HS-27A (cell line): ENCODE measurements at regions not wholly inside any gene's neighbourhood (a gene's known extent, or its start where the extent isn't known, plus 50 kb on each side); places are given as distances from the start of the nearest gene placed in this dataset.

Experiments
- DNase-seq: peaks from one replicate; pipeline ENCODE4 v3.0.0-alpha.2; 2012; ENCODE audit warnings: low read depth, missing footprints

DNA sequence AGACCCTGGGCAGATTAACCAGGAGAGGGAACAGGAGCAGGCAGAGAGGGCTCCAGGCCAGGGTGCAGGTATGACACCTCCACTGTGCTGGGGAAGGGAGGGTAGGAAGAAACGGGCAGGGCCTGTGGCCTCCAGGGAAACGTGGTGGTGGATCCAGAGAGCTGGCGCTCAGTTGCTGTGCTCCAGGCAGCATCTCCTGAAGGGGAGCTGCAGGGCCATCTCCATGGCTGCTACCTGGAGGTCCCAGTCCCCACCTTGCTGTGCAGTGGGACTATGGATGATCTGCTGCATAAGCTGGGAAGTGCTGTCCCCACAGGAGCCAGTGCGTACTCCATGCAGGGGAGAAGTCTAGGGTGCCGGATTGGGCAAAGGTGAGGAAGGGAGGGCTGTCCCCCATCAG, 125.9 kb upstream of the RUNX3 start:
- no peak for DNase-seq

DNA sequence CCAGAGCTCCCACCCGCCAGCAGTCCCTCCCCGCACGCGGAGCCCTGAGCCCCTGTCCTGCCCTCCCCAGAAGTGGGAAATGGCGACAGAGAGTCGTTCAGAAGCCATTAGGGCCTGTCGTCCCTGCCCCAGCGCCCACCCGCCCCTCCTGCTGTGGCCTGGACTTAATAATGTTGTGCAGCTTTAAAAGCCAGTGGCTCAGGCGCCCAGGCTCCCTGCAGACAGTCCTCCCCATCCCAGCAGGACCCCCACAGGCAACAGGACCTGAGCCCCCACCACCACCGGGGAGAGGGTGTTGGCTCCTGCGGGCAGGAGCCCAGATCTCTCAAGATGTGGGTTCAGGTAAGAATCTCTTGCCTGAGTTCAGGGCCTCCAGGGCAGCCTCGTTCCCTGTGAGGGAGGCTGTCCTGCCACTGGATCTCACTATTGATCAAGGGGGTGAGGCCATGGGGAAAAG, 125.3 kb upstream of the RUNX3 start:
- no peak for DNase-seq

DNA sequence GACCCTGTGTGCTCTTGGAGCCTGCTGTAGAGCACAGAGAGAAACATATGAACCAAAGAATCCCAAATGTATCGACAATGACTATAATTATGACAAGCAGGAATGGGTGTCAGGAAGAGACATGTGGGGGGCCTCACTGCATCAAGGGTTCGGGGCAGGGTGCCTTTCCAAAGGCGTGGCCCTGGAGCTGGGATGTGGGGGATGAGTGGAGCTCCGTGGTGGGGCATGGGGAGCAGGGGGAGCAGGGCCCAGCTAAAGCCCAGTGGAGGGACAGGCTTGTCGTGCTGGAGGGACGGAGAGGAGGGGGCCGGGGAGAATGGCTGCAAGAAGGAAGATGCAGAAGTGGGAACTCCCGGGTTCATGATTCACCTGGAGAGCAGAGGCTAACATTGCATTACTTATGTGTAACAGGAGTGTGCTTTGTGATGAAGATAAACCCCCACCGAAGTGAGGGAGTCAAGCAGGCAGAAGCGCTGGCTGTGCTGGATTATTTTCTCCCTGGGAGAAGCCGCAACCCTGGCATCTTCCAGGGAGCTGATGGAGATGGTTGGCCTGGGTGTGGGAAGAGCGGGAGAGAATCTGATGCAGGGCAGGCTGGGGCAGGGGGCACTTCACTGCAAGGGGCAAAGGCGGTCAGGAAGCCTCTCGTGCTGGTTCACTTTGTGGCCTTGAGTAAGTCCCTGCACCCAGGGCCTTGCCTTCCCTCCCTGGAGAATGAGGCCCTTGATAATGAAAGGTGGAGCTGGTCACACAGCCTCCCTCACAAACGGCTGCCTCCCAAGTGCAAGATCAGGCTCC, 124.6 kb upstream of the RUNX3 start:
- no peak for DNase-seq

DNA sequence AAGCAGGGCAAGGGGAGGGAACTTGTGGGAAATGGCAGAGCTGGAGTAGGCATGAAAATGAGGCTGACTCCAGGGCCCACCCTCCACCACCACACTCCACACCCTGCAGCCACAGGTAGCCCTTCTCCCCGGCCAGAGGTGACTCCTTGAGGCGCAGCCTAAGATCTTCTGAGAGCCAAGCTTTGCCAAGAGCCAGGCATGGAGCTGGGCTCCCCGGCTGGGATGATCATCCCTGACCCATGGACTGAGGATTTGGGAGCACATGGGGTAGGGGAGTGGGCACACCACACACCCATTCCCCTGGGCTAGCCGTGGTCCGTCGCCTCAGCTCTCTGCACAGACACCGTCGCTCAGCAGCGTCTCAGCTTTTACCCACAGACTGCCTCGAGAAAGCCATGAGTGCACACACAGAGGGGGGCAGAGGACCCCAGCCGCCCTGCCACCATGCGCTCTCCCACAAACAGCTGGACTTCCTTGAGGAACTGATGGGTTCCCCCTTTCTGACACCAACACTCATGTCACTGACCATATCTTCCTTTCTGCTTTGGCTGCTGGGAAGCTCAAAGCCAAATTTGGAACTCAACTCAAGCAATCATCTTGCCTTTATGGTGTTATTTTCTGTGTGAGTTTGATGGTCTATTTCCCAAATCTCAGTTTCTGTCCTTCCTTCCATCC, 123.6 kb upstream of the RUNX3 start:
- DNase-seq, result no peak

DNA sequence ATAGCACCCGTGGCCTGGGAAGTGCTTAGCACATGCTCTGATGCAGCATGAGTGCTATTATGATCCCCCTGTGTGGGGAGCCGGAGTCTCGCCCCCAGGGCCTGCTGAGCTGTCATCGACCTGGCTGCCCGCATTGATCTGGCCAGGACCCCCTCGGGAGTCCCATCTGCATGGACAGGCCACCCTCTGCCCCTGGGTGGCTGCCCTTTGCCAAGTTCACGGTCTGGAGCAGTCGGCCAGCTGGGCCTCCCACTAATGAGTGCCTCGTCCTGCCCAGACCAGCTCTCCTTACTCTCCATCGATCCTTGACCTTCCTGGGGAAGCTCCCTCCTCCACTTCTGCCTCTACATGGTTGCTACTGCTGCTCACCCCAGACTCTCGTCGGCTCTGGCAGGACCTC, 121.8 kb upstream of the RUNX3 start:
- no peak for DNase-seq

DNA sequence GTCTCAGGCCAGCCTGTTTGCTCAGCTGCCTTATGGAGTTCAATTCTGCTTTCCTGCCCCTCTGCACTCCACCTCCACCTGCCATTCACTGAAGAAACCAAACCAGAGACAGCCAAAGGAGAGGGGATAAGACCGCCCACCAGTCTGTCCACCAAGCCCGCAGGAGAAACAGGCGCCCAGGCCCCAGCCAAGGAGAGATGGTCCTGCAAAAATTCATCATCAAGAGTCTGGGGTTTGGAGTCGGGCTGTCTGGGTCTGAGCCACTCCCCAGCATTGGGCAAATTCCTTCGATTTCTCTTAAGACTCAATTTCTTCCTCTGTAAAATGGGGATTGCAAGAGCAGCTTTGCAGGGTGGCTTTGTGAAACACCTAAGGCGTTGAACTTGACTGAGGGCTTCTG, 121.4 kb upstream of the RUNX3 start:
- no peak for DNase-seq

DNA sequence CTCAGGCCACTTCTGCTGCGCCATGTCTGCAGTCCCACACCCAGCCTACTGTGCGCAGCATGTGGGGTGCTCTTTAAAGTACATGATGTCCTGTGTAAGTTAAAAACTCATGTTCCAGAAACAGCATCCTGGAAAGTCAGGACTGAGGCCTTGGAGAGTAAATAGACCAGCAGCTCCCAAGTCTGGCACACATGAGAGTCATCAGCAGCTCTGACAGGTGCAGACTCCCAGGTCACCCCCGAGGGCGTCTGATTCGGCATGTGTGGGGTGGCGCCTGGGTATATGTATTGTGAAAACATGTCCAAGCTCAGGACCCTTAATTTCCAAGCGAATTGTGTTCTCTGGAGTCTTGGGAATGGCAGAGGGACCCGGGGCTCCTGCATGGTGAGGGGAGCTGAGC, 120.1 kb upstream of the RUNX3 start:
- no peak for DNase-seq

DNA sequence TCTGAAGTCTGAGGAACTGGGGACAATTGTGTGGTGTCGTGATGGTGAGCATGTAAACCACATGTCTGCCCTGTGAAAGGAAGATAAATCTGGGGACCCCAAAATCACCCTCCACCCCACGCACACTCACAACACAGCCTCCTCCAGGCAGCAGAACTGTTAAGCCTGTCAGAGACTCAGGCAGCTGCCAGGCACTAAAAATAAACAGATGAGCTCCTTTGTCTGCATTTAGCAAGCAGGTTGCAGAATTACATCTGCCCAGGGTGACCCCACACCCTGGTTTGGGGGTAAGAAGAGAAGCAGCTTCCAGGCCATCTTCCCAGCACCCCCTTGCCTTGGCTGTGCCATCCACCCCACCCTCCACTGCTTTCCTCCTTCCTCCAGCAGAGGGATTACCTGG, 119.1 kb upstream of the RUNX3 start:
- no peak for DNase-seq

DNA sequence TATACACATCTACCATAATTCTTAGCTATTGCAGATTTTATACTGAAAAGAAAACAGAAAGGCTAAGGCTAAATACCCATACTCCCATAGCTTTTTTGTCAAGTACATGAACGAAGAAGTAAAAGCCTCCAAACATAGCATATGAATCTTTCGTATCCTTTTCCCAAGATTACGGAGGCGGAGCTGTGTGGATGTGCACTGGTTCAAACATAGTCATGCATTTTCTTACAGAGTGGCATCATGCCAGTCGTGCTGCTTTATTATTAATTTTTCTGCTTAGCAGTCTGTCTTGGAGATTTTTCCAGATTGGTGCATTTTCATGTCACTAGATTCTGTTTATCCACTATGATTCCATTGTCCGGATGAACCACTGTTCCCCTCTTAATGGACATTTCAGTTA, 118.7 kb upstream of the RUNX3 start:
- no peak for DNase-seq

DNA sequence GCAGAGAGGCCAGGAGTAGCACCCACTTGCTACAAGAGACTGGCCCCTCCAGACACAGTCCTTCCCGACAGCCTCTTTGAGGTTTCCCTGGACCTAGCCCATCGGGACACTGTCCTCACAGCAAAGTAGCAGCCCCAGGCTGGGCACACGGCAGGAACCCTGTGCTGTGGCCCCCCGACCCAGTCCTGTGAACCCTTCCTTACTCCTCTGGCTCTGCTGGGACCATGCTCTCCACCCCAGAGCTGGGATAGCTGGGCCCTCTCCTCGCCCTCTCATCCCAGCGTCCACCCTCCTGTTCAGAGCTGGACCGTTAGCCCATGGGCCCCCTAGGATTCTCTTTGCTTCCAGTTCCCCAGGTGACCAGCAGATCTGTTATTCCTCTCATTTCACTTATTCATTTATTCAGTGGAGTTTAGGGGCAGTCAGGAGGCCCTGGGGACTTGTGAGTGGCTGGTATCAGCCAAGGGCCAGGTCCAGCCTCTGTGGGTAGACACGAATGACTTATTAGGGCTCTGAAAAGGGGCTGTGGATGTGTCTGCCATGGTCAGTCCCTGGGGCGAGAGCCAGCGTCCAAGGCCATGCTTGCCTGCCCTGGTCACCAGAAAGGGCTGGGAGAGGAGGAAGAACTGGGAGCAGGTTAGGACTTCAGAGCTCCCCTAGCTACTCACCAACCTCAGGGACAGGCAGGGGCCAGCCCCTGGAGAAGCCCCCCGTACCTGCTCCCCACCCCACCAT, 117.6 kb upstream of the RUNX3 start:
- DNase-seq, result no peak

DNA sequence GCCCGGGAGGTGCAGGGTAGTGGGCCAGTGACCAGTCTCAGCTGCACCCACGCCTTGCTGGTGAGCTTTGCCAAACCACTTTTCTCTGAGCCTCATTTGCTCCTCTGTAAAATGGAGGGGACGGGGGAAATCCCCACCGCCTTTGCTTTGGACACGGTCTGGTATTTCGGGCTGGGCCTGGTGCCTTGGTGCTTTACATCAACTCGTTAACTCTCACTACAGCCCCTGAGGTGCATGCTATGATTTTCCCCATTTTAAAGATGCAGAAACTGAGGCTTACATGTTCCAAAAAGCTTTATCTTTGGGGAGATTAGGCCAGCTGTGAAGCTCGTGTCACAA, 116.1 kb upstream of the RUNX3 start:
- no peak for DNase-seq

DNA sequence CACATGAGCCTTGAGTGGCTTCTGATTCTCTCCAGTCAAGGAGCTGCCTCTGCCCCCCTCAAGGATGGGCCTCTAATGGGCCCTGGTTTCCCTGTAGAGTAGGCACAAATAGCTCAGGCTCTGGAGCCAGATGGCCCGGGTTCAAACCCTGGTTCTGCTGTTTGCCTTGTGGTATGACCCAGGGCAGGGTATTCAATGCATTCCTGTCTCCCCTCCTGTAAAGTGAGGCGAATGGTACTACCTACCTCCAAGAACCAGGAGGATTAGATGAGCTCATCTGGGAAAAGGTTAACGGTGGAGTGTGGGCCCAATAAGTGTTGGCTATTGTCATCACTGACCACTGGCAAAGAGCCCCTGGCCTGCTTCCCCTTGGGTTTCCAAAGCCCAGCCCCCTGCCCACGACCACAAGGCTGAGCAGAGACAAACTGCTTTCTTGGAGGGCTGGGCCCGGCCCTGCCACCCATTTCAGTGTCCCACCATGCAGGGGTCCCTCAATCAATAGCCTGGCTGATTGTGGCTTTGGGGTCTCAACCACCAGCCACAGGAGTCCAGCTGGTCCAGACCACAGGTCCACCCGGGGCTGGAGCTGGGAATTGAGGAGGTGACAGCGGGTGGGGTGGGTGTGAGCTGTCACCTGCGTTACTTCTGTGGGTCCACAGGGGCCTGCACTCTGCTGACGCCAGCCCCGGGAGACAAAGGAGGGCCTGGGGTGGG, 115.6 kb upstream of the RUNX3 start:
- DNase-seq, result no peak

DNA sequence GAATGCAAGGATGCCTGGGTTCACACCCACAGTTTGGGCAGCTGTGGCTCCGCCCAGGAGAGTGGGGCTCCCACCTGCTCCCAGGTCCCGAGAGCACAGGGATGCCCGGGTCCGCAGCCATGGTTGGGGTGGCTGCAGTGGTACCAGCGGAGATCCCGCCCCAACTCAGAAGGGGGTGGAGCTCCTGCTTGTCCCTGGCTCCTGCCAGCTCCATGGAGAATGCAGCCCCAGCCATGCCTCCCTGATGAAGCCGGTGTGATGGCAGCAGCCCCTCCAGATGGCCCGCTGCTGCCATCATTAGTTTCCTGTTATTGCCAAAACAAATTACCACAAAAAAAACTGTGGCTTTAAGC, 113.1 kb upstream of the RUNX3 start:
- no peak for DNase-seq

DNA sequence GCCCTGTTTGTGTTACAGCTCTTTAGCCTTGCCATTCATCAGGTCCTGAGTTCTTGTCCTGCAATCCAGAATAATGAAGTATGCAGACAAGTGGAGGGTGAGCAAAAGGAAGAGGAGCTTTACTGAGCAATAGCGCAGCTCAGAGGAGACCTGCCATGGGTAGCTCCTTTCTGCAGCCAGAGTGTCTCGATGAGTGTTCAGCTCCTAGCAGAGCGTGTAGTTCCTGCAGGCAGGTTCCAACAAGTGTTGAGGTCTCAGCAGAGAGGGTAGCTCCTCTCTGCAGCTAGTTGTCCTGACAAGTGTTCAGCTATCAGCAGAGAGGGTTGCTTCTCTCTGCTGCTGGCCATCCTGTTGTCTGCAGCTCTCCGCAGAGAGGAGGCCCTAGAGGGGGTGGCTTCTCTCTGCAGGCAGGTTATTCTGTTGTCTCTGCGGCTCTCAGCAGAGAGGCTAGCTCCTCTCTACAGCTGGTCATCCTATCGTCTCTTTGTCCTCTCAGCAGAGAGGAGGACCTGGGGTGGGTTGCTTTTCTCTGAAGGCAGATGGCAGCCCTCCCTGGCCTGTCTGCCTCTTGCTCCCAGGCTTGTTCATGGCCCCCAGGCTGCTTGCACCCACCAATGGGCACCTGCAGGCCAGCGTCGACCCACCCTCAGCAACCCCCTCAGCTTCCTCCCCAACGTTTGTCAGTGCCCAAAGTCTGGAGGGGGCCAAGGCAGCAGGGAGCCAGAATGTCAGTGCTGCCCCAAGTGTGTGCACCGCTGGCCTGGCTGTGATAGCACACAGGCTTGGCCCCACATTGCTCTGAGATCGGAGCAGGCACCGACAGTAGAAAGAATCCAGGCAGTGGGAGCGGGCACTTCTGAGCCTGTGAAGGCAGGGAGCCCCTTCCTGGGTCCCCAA, 112.5 kb upstream of the RUNX3 start:
- no peak for DNase-seq

DNA sequence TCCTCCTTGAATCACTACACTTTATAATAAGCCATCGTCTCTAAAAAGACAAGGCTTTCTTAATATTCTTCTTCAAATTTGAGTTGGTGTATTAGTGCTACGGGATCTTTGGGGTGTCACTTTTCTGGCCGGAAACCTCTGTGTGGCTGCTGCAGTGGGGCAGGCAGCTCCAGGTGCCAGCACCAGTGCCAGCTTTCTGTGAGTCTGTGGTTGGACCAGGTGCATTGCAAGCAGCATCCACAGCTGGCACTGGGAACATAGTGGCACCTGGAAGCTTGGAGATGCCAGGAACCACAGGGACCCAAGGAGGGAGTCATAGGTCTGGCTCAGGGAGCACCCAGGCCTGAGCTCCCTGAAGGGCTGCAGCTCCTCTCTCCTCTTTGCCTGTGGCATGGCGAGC, 111.8 kb upstream of the RUNX3 start:
- no peak for DNase-seq

DNA sequence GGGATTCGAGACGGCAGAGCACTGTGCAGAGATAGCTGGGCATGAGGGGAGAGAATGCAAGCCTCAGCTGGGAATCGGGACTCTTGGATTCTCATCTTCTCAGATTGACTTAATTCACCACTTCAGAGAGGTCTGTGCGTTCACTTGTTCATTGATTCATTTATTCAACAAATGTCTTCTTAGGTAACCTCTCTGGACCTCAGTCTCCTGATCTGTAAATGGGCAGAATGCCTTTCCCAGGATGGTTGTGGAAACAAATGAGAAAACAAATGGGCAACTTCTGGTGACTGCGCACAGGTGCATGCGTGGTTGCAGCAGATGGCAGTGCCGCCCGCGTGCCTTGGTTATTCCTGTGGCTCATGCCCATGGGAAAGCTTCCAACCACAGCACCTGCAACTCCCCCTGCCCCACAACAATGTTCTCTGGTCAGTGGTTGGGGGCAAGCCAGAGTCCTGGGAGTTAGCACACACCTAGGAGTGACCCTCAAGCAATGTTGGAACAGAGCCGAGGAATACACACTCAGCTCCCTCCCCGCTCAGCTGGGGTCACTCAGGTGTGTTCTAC, 110.1 kb upstream of the RUNX3 start:
- DNase-seq, result no peak

DNA sequence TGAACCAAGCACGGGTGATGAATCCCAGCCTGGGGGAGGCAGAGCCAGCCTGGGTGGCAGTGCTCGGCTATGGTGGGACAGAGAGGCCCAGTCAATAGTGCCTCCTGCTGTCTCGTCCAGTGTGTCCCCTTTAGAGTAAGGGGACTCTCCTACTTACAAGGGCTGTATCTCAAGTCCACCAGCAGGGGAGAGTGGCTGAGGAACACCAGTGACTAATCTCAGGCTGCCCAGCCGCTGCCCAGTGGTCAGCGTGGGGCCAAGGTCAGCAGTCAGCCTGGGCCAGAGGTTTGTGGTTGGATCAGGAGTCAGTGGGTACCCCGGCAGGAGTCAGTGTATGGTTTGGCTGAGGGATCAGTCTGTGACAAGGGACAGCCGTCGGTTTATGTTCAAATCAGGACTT, 109.2 kb upstream of the RUNX3 start:
- no peak for DNase-seq

DNA sequence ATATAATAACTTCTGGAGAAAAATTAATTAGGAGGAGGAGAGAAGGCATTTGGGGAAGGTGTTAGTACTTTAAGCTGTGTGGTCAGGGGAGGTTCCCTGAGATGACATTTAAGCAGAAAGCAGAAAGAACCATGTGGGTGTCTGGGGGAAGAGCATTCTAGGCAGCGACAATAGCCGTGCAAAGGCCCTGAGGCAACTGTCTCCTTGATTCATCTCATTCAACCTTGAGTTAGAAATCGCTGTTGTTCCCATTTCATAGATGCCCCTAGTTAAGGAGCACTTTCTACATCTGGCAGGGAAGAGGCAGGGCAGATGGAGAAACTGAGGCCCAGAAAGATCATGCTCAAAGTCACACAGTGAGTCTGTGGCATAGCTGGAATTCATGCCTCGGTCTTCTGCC, 108.6 kb upstream of the RUNX3 start:
- no peak for DNase-seq

DNA sequence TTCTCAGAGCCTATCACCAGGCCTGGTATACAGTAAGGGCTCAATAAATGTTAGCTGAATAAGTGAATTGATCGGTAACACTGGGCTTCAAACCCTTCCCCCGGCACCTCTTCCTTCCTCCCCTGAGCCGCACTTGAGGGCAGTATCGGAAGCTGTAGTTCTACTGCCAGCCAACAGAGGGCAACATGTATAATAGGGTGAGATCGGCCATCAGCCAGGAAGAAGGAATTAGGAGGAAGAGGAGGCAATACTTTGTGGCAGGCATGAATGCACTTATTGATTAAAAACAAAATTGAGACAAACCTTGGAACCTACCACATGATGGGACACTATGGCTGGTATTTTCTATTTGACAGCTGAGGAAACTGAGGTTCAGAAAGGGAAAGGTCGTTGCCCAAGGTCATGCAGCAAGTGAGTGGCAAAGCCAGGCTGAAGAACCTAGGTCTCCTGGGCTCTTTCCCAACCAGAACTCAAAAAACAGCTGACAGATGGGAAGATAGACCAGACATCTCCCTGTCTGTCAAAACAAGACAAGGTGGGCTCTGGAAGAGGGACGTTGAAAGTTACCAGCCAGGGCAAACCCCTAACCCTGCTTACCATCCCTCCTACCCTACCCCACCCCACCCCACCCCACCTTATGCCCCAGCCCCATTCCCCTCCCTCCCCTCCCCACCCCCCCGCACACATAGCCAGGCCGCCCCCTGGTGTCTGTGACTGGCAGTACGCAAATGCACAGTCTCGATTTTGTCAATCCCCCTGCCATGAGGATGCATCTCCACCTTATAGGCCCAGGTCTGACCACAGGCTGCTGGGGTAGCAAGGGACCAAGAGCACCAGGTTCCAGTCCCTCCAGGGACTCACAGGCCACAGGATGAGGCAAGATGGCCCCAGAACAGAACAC, 107.3 kb upstream of the RUNX3 start:
- DNase-seq, result no peak

DNA sequence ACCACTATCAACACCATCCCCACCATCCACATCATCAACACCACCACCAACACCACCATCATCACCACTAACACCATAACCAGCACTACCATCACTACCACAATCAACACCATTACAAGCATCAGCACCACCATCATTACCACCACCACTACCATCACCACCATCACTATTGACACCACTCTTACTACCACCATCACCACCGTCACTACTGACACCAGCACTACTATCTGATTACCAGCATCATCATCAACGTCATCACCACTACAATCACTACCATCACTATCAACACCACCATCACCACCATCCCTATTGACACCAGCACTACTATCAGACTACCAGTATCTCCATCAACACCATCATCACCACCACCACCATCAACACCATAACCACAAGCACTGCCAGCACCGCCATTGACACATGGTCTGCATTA, 106.1 kb upstream of the RUNX3 start:
- no peak for DNase-seq
